Activated naive CD4-positive, alpha-beta T cell treated with anti-CD3 and anti-CD28 coated beads, Interleukin-2, amount 10 ng/mL, durations not matched to agents 7 days and 5 days (primary cell): ENCODE measurements at regions not wholly inside any gene's neighbourhood (a gene's known extent, or its start where the extent isn't known, plus 50 kb on each side); places are given as distances from the start of the nearest gene placed in this dataset.

Source experiments
- CTCF ChIA-PET: fragments of 350-600 bp; sonication (Branson Sonifier 250); formaldehyde crosslinking; loops from one replicate; lab custom pipeline; 2021; ENCODE audit warnings: antibody characterized with exemption; lab: Charles Lee
- DNase-seq: peaks from one replicate; pipeline ENCODE4 v3.0.0-alpha.2; 2020
- H3K27ac Mint-ChIP-seq: one replicate; pipeline ENCODE4 v1.8.0; 2021; ENCODE audit warnings: mild to moderate bottlenecking, moderate library complexity, mixed read lengths
- H3K27me3 Mint-ChIP-seq: one replicate; pipeline ENCODE4 v1.8.0; 2021; ENCODE audit warnings: mild to moderate bottlenecking, mixed read lengths
- H3K36me3 Mint-ChIP-seq: one replicate; pipeline ENCODE4 v1.8.0; 2021; ENCODE audit warnings: mixed read lengths
- H3K4me1 Mint-ChIP-seq: one replicate; pipeline ENCODE4 v1.8.0; 2021; ENCODE audit warnings: mixed read lengths
- H3K4me3 Mint-ChIP-seq: one replicate; pipeline ENCODE4 v1.8.0; 2021; ENCODE audit warnings: mild to moderate bottlenecking, moderate library complexity, mixed read lengths
- H3K9me3 Mint-ChIP-seq: one replicate; pipeline ENCODE4 v1.8.0; 2021; ENCODE audit warnings: mixed read lengths

GRCh38 chr12:86744547-86745212 lies 488.5 kb upstream of the MGAT4C start:
- DNase-seq, result no peak
- Mint-ChIP-seq H3K36me3 (no peaks in the 10 kb centered on the region), H3K27me3 (no peaks in the 10 kb centered on the region), H3K27ac (no peak overlapping the region), H3K9me3 (peaks cover 2% of the 10 kb centered on the region), H3K4me1 (no peaks in the 10 kb centered on the region), H3K4me3 (no peak overlapping the region)
- CTCF ChIA-PET, result interaction anchor here (0.7 kb wide), 1 partner anchor 1655 kb away, joined by 3 read pairs; no protein-coding TSS in a partner anchor

- Mint-ChIP-seq H3K4me1 (no peaks in the 10 kb centered on the region), H3K4me3 (no peak overlapping the region), H3K9me3 (peaks cover 2% of the 10 kb centered on the region), H3K27ac (no peak overlapping the region), H3K27me3 (no peaks in the 10 kb centered on the region), H3K36me3 (no peaks in the 10 kb centered on the region)
- no peak for DNase-seq
- CTCF ChIA-PET, result interaction anchor here (0.7 kb wide), 1 partner anchor 1654 kb away, joined by 3 read pairs; no protein-coding TSS in a partner anchor
These were observed 487.8 kb upstream of the MGAT4C start for GRCh38 chr12:86743875-86744536.

- no peaks in the 10 kb centered on the region for H3K4me1 Mint-ChIP-seq
- no peaks in the 10 kb centered on the region for H3K36me3 Mint-ChIP-seq
- CTCF ChIA-PET, result no interaction called here
- no peak overlapping the region for H3K27ac Mint-ChIP-seq
- no peak for DNase-seq
- H3K9me3 Mint-ChIP-seq, result peaks cover 2% of the 10 kb centered on the region
- H3K4me3 Mint-ChIP-seq, result no peak overlapping the region
- no peaks in the 10 kb centered on the region for H3K27me3 Mint-ChIP-seq
These were observed 485.3 kb upstream of the MGAT4C start for GRCh38 chr12:86741531-86741930.

GRCh38 chr12:86735851-86736250 lies 479.7 kb upstream of the MGAT4C start:
- H3K27ac Mint-ChIP-seq, result no peak overlapping the region
- no peaks in the 10 kb centered on the region for H3K27me3 Mint-ChIP-seq
- H3K36me3 Mint-ChIP-seq, result no peaks in the 10 kb centered on the region
- H3K9me3 Mint-ChIP-seq, result peaks cover 5% of the 10 kb centered on the region
- no peaks in the 10 kb centered on the region for H3K4me1 Mint-ChIP-seq
- no peak overlapping the region for H3K4me3 Mint-ChIP-seq
- CTCF ChIA-PET, result no interaction called here
- no peak for DNase-seq

GRCh38 chr12:86735072-86735471 lies 478.9 kb upstream of the MGAT4C start:
- H3K4me3 Mint-ChIP-seq, result no peak overlapping the region

GRCh38 chr12:86730233-86730632 lies 474.0 kb upstream of the MGAT4C start:
- no peaks in the 10 kb centered on the region for H3K36me3 Mint-ChIP-seq
- no peaks in the 10 kb centered on the region for H3K4me1 Mint-ChIP-seq
- CTCF ChIA-PET, result no interaction called here
- H3K9me3 Mint-ChIP-seq, result peaks cover 5% of the 10 kb centered on the region
- DNase-seq, result no peak
- H3K27ac Mint-ChIP-seq, result no peak overlapping the region
- H3K4me3 Mint-ChIP-seq, result no peak overlapping the region
- no peaks in the 10 kb centered on the region for H3K27me3 Mint-ChIP-seq

More at GRCh38 chr12:86735072-86735471, 478.9 kb upstream of the MGAT4C start:
- Mint-ChIP-seq H3K4me1 (no peaks in the 10 kb centered on the region), H3K36me3 (no peaks in the 10 kb centered on the region), H3K27me3 (no peaks in the 10 kb centered on the region), H3K27ac (no peak overlapping the region), H3K9me3 (peaks cover 5% of the 10 kb centered on the region)
- DNase-seq, result no peak
- CTCF ChIA-PET, result no interaction called here

GRCh38 chr12:86729739-86730138 lies 473.5 kb upstream of the MGAT4C start:
- Mint-ChIP-seq H3K27me3 (no peaks in the 10 kb centered on the region), H3K27ac (no peak overlapping the region), H3K36me3 (no peaks in the 10 kb centered on the region), H3K4me1 (no peaks in the 10 kb centered on the region), H3K4me3 (no peak overlapping the region), H3K9me3 (peaks cover 5% of the 10 kb centered on the region)
- DNase-seq, result no peak
- CTCF ChIA-PET, result no interaction called here

- no peaks in the 10 kb centered on the region for H3K4me1 Mint-ChIP-seq
- H3K36me3 Mint-ChIP-seq, result no peaks in the 10 kb centered on the region
- H3K27me3 Mint-ChIP-seq, result no peaks in the 10 kb centered on the region
- H3K9me3 Mint-ChIP-seq, result no peaks in the 10 kb centered on the region
- CTCF ChIA-PET, result no interaction called here
- H3K4me3 Mint-ChIP-seq, result no peak overlapping the region
- H3K27ac Mint-ChIP-seq, result no peak overlapping the region
- DNase-seq, result no peak
These were observed 471.0 kb upstream of the MGAT4C start for GRCh38 chr12:86727160-86727559.

GRCh38 chr12:86724716-86725115 lies 468.5 kb upstream of the MGAT4C start:
- CTCF ChIA-PET, result no interaction called here
- Mint-ChIP-seq H3K4me3 (no peak overlapping the region), H3K27me3 (no peaks in the 10 kb centered on the region), H3K27ac (no peak overlapping the region), H3K36me3 (no peaks in the 10 kb centered on the region), H3K9me3 (no peaks in the 10 kb centered on the region), H3K4me1 (no peaks in the 10 kb centered on the region)
- DNase-seq, result no peak

- Mint-ChIP-seq H3K4me3 (no peak overlapping the region), H3K27me3 (no peaks in the 10 kb centered on the region), H3K36me3 (no peaks in the 10 kb centered on the region), H3K4me1 (no peaks in the 10 kb centered on the region), H3K9me3 (no peaks in the 10 kb centered on the region), H3K27ac (no peak overlapping the region)
- no peak for DNase-seq
- CTCF ChIA-PET, result no interaction called here
These were observed 467.1 kb upstream of the MGAT4C start for GRCh38 chr12:86723326-86723725.

GRCh38 chr12:86721713-86722397 lies 465.7 kb upstream of the MGAT4C start:
- no peak for DNase-seq
- H3K36me3 Mint-ChIP-seq, result no peaks in the 10 kb centered on the region
- CTCF ChIA-PET, result no interaction called here

GRCh38 chr12:86719381-86719780 lies 463.2 kb upstream of the MGAT4C start:
- H3K4me1 Mint-ChIP-seq, result no peaks in the 10 kb centered on the region
- H3K9me3 Mint-ChIP-seq, result no peaks in the 10 kb centered on the region
- H3K27me3 Mint-ChIP-seq, result no peaks in the 10 kb centered on the region
- DNase-seq, result no peak
- no peak overlapping the region for H3K4me3 Mint-ChIP-seq
- H3K36me3 Mint-ChIP-seq, result no peaks in the 10 kb centered on the region
- CTCF ChIA-PET, result no interaction called here
- no peak overlapping the region for H3K27ac Mint-ChIP-seq

More at GRCh38 chr12:86721713-86722397, 465.7 kb upstream of the MGAT4C start:
- H3K27me3 Mint-ChIP-seq, result no peaks in the 10 kb centered on the region
- H3K9me3 Mint-ChIP-seq, result no peaks in the 10 kb centered on the region
- H3K27ac Mint-ChIP-seq, result no peak overlapping the region
- H3K4me3 Mint-ChIP-seq, result no peak overlapping the region
- no peaks in the 10 kb centered on the region for H3K4me1 Mint-ChIP-seq

- no peak for DNase-seq
- H3K9me3 Mint-ChIP-seq, result peaks cover 7% of the 10 kb centered on the region
- H3K27ac Mint-ChIP-seq, result no peak overlapping the region
- CTCF ChIA-PET, result no interaction called here
- no peaks in the 10 kb centered on the region for H3K4me1 Mint-ChIP-seq
- H3K36me3 Mint-ChIP-seq, result no peaks in the 10 kb centered on the region
- no peak overlapping the region for H3K4me3 Mint-ChIP-seq
- no peaks in the 10 kb centered on the region for H3K27me3 Mint-ChIP-seq
These were observed 456.9 kb upstream of the MGAT4C start for GRCh38 chr12:86713121-86713520.

GRCh38 chr12:86712425-86712843 lies 456.2 kb upstream of the MGAT4C start:
- no peaks in the 10 kb centered on the region for H3K27me3 Mint-ChIP-seq
- no peak overlapping the region for H3K27ac Mint-ChIP-seq
- no peaks in the 10 kb centered on the region for H3K36me3 Mint-ChIP-seq
- no peaks in the 10 kb centered on the region for H3K4me1 Mint-ChIP-seq
- CTCF ChIA-PET, result no interaction called here
- H3K9me3 Mint-ChIP-seq, result peaks cover 7% of the 10 kb centered on the region
- no peak for DNase-seq
- no peak overlapping the region for H3K4me3 Mint-ChIP-seq

- Mint-ChIP-seq H3K9me3 (peaks cover 13% of the 10 kb centered on the region), H3K27me3 (no peaks in the 10 kb centered on the region), H3K27ac (no peak overlapping the region), H3K36me3 (no peaks in the 10 kb centered on the region), H3K4me1 (no peaks in the 10 kb centered on the region), H3K4me3 (no peak overlapping the region)
- CTCF ChIA-PET, result no interaction called here
- DNase-seq, result no peak
These were observed 455.5 kb upstream of the MGAT4C start for GRCh38 chr12:86711731-86712130.
